GM21367 (cell line): ENCODE measurements at regions not wholly inside any gene's neighbourhood (a gene's known extent, or its start where the extent isn't known, plus 50 kb on each side); places are given as distances from the start of the nearest gene placed in this dataset.

Source experiments
- ATAC-seq: cut with Tn5 transposase; IDR thresholded peaks from one replicate; pipeline ENCODE4 v1.9.1; 2021; ENCODE audit not compliant: unreplicated experiment

- ATAC-seq, result no peak
These were observed 229.3 kb downstream of the ANKRD50 start for GRCh38 chr4:124483048-124483906.

- ATAC-seq, result no peak
These were observed 228.5 kb downstream of the ANKRD50 start for GRCh38 chr4:124484008-124484407.

- no peak for ATAC-seq
These were observed 227.6 kb downstream of the ANKRD50 start for GRCh38 chr4:124484940-124485339.

GRCh38 chr4:124486423-124486822 lies 226.1 kb downstream of the ANKRD50 start:
- ATAC-seq, result no peak

DNA sequence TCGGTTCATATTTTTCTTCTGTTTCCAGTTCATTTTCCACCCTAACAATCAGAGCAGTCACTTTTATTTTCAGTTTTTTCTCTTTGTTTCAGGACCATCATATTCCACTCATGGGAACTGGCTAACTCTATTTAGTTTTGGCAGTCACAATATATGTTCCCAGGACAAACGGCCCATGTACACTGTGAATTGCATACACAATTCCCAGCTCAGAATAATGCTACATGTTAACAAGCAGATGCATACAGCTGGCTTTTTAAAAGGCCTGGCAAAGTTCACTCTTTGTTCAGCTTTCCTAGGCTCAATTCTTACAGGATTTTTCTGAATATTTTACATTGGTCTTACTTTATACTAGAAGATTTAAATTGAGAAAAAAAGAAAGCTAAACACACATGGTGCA lies 224.9 kb downstream of the ANKRD50 start:
- no peak for ATAC-seq

DNA sequence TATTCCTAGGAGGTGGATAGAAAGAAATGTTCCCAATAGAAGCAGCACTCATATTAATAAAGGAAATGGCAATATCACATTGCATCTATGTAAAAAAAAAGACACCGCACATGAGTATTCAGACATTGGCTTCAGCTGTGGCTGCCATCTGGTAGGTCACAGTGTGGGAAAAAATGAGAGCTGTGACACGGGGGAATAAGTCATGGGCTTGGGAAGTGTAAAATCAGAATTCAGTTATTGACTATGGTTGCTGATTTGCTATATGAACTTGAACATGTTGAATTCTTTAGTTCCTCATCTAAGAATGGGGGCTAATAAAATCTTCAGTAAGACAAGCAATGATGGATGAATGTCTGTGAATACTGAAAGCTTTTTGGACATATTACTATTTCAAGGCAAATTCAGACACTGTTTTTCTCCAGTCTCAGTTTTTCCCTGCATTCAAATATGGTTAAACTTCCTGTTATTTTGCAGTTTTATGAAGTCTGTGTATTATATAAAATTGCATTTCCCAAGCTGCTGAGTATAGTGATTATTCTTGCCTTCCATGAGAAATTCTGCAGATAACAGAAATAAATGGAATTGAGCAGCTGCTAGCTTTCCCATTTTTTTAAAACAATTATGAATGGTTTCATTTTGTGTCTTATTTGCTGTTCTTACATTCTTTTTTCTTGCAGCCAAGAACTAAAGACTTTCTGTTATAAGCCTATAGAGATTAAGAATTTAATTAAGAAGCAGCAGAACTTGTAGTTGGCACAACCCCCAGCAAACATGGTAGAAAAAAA lies 221.0 kb downstream of the ANKRD50 start:
- no peak for ATAC-seq

DNA sequence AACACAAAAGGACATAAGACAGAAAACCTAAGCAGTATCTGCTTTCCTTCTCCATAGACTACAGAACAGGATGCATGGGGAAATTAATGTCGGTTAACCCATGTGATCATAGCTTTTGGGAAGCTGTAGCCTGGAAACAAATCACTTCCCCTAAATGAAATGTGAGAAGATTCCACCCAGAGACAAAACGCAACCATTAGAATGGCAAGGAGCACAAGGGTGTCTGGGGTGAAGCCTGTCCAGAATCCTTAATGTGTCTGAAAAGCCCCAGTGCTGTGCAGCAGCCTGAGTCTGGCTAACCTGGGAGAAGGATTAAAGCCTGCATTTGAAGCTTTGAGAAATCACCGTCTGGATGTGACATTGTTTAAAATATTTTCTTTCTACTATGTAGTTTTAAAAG lies 213.3 kb downstream of the ANKRD50 start:
- no peak for ATAC-seq

- ATAC-seq, result no peak
These were observed 211.0 kb downstream of the ANKRD50 start for GRCh38 chr4:124501576-124501975.

DNA sequence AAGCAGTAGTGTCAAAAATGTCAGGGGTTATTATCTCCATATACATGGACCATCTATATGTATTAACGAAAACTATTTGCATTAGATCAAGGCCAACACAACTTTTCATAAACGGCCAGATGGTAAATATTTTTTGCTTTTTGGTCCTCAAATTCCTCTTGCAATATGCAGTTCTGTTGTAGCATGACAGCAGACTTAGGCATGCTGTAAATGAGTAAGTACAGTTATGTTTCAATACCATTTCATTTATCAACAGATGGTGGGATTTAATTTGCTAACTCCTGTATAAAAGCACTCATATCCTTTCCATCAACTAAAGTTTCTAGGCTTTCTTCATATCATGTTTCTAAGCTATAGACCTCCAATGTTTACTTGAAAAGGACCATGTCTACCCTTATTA lies 208.1 kb downstream of the ANKRD50 start:
- ATAC-seq, result no peak

DNA sequence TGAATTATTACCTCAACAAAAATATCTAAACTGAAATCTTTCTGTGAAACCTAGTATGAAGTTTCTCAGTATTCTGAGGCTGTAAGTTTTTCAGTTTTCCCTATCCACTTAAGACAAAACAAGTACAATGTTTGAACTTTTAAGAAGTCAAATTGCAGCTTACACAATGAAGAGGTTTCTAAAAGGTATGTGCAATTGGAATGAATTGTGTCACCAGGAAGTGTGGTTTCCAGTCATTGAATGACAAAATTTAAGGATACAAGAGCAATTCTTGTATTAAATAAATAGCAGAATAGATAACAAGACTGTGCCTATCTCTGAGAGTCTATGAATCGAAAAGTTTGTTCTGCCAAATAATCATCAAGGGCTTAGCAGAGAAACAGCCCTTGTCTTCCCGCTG lies 207.3 kb downstream of the ANKRD50 start:
- ATAC-seq, result no peak

DNA sequence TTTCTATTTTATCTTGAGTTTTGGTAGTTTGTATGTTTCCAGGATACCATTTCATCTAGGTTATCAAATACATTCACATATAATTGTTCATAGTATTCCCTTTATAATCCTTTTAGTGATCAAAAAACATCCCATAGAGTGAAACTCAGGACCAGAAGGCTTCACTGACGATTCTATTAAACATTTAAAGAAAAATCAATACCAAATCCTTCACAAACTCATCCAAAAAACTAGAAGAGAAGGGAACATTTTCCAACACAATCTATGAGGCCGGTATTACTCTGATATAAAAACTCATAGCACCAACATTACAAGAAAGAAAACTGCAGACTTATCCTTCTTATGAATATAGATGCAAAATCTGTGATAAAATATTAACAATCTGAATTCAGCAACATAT lies 203.4 kb downstream of the ANKRD50 start:
- ATAC-seq, result no peak

- ATAC-seq, result no peak
These were observed 197.9 kb downstream of the ANKRD50 start for GRCh38 chr4:124514588-124514987.

GRCh38 chr4:124515591-124515990 lies 196.9 kb downstream of the ANKRD50 start:
- no peak for ATAC-seq

GRCh38 chr4:124519196-124519595 lies 193.3 kb downstream of the ANKRD50 start:
- no peak for ATAC-seq

DNA sequence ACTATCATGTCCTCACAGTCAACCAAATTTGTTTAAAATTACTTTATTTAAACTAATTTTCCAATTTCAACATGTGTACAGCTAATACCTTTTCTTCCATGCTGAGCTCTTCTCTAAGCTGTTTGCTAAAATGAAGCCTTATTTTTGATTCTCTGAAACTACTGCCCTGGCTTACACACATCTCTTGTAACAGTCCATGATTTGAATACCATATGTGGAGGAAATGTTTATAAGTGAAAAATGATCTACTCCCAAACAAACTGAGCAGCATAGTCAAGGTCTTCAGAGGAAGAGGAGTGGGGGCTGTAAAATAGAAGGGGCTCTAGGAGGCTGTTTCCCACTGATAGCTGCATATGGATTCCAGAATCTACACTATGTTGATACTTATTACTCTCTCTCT lies 188.7 kb downstream of the ANKRD50 start:
- no peak for ATAC-seq

GRCh38 chr4:124525524-124525923 lies 187.0 kb downstream of the ANKRD50 start:
- no peak for ATAC-seq

GRCh38 chr4:124526331-124526730 lies 186.2 kb downstream of the ANKRD50 start:
- ATAC-seq, result no peak

DNA sequence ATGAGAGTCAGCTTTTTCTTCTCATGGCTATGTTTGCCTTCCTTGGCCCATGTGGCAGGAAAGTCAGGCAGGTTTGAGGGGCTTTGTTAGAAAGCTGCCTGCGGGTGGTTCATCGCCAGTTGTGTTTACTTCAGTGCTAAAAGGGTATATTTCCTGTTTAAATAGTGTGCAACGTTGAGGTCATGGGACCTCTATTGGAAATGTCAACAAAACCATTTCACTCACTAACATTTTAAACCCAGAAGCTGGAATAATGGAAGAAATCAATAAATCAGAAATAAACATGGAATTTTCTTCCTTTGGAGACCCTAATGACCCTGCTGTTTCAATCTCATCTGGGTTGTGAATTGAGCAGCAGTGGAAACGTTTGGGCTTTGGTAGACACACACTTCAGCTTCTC lies 185.8 kb downstream of the ANKRD50 start:
- ATAC-seq, result no peak

DNA sequence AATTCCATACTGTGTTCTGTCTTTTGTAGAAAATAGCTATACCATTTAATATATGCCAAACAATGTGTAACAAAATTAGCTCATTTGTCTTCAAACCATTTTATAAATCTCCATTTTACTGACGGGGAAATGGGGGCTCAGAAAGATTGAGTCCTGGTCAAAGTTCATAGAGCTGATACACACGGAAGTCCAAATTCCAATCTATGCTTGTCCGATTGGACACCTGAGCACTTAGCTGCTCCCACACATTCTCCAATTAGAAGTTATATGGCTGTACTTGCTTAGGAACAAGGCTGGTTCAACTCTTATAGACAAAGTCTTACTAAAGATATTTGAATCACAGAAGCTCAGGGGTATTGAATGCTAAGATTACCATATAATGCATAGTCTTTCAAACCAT lies 185.2 kb downstream of the ANKRD50 start:
- no peak for ATAC-seq

DNA sequence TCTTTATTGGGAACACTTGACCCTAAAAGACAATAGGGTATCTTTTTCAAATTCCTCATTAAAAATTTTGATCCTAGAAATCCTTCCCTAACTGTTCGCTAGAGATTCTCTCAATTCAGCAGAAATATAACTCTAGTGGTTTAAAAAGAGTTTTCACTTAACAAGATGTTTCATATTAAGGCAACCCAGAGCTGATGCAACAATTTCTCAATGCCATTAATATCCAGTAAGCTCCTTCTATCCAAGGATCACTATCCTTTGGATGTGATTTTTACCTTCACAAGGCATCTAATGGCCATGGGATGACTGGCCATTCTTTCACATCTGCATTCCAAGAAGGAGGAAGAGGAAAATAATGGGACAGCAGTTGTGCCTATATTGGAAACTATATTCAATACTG lies 183.4 kb downstream of the ANKRD50 start:
- no peak for ATAC-seq

DNA sequence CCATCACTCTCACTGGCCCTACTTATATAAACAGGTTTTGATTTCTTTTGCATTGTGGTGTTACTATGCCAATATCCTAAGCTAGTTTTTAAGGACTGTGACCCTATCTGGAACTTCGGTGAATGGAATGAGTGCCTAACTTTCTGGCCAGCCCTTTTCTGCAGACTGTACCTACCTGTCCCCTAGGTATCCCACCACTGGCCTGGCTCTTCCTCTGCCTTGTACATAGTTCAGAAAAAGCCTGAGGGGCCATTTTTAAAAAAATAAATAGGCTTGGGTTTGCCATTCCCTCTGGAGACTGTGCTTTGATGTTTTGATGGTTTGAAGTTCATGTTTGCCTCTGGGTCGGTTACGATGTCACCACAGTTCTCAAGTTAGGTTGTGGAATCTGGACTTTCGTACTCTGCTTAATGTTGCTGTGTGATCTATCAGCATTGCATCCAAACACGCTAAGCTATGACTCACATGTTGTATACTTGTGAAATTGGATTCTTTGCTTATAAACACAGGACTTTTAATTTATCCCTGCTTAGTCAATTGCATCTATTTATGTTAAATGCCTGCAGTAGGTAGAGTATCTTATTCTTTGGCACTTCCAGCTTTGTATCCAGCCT lies 182.0 kb downstream of the ANKRD50 start:
- ATAC-seq, result no peak

DNA sequence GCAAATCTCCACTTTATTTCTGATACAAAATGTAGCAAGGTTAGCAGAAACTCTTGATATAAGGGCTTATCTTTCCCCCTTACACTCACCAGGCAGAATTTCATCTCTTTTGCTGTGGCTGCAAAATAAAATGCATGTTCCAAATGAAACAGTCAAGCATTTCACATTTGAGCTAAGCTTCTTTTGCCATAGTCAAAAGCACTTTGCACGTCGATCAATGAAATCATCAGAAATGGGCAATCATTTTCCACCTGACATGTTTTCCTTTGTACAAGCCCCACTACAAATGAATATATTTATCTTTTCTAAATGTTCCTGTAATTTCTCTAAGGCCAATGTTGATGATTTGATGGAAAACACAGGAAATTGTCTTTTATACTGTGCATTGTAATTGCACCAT lies 178.4 kb downstream of the ANKRD50 start:
- ATAC-seq, result no peak
